ENCODE measurements at regions not wholly inside any gene's neighbourhood (a gene's known extent, or its start where the extent isn't known, plus 50 kb on each side); places are given as distances from the start of the nearest gene placed in this dataset.

- Histone ChIP-seq H3K9ac (no peak overlapping the region), H3K9me2 (ENCODE audit: insufficient read depth) (no peaks in the 10 kb centered on the region), H2AFZ (no peak overlapping the region), H3K4me2 (ENCODE audit: unreplicated experiment) (no peak overlapping the region), H3K27ac (no peak overlapping the region), H3K36me3 (ENCODE audit: low read depth) (no peaks in the 10 kb centered on the region), H3F3A (ENCODE audit: insufficient read depth) (no peaks in the 10 kb centered on the region), H3K9me3 (ENCODE audit: low read depth) (no peaks in the 10 kb centered on the region), H3K4me1 (ENCODE audit: insufficient read depth) (no peaks in the 10 kb centered on the region), H4K20me1 (ENCODE audit: insufficient read depth) (no peaks in the 10 kb centered on the region), H3K79me2 (ENCODE audit: insufficient read depth) (no peaks in the 10 kb centered on the region), H3K4me3 (no peak overlapping the region), H3K27me3 (replicated peaks; ENCODE audit: insufficient read depth) (no peaks in the 10 kb centered on the region)
- WGBS, 2 experiments (ENCODE audit: low coverage in 1 of 2, low lambda C conversion rate in 2 of 2, missing lambda C conversion rate in 2 of 2): 12 to 21% methylated on average over 1 of the region's 1 CpG
- TF ChIP-seq EZH2 (IDR thresholded peaks at IDR 0.05; ENCODE audit: insufficient read depth, poor library complexity, severe bottlenecking) (no peak), EZH2phosphoT487 (IDR thresholded peaks at IDR 0.05; ENCODE audit: insufficient read depth, low read depth) (no peak)
- DNase-seq: no peak
- in situ Hi-C loops (cut with MboI): no loop called here
These were observed 575.4 kb downstream of the RWDD3 start for GRCh38 chr1:95809391-95809790.

GRCh38 chr1:95815511-95815910, 581.5 kb downstream of the RWDD3 start:
- no peaks in the 10 kb centered on the region for H3K4me1 ChIP-seq (ENCODE audit: insufficient read depth)
- H3K9ac ChIP-seq: no peak overlapping the region
- no peaks in the 10 kb centered on the region for H3K36me3 ChIP-seq (ENCODE audit: low read depth)
- H3K9me2 ChIP-seq (ENCODE audit: insufficient read depth): no peaks in the 10 kb centered on the region
- 13 to 19% methylated on average over 2 of the region's 2 CpGs for WGBS, 2 experiments (ENCODE audit: low coverage in 1 of 2, low lambda C conversion rate in 2 of 2, missing lambda C conversion rate in 2 of 2)
- no peaks in the 10 kb centered on the region for H3F3A ChIP-seq (ENCODE audit: insufficient read depth)
- DNase-seq: no peak
- no peaks in the 10 kb centered on the region for H3K27me3 ChIP-seq (replicated peaks; ENCODE audit: insufficient read depth)
- H3K4me2 ChIP-seq (ENCODE audit: unreplicated experiment): no peak overlapping the region
- H3K27ac ChIP-seq: no peak overlapping the region
- H3K9me3 ChIP-seq (ENCODE audit: low read depth): no peaks in the 10 kb centered on the region
- no peaks in the 10 kb centered on the region for H4K20me1 ChIP-seq (ENCODE audit: insufficient read depth)
- H2AFZ ChIP-seq: no peak overlapping the region
- no peak overlapping the region for H3K4me3 ChIP-seq
- TF ChIP-seq EZH2 (IDR thresholded peaks at IDR 0.05; ENCODE audit: insufficient read depth, poor library complexity, severe bottlenecking) (no peak), EZH2phosphoT487 (IDR thresholded peaks at IDR 0.05; ENCODE audit: insufficient read depth, low read depth) (no peak)
- in situ Hi-C loops (cut with MboI): no loop called here
- H3K79me2 ChIP-seq (ENCODE audit: insufficient read depth): no peaks in the 10 kb centered on the region

- Histone ChIP-seq H3K9me3 (ENCODE audit: low read depth) (no peaks in the 10 kb centered on the region), H4K20me1 (ENCODE audit: insufficient read depth) (no peaks in the 10 kb centered on the region), H3K4me2 (ENCODE audit: unreplicated experiment) (no peak overlapping the region), H3K27me3 (replicated peaks; ENCODE audit: insufficient read depth) (no peaks in the 10 kb centered on the region), H2AFZ (no peak overlapping the region), H3F3A (ENCODE audit: insufficient read depth) (no peaks in the 10 kb centered on the region), H3K36me3 (ENCODE audit: low read depth) (no peaks in the 10 kb centered on the region), H3K4me1 (ENCODE audit: insufficient read depth) (no peaks in the 10 kb centered on the region), H3K79me2 (ENCODE audit: insufficient read depth) (no peaks in the 10 kb centered on the region), H3K9ac (no peak overlapping the region), H3K9me2 (ENCODE audit: insufficient read depth) (no peaks in the 10 kb centered on the region), H3K27ac (no peak overlapping the region), H3K4me3 (no peak overlapping the region)
- 17 to 38% methylated on average over 1 of the region's 1 CpG for WGBS, 2 experiments (ENCODE audit: low coverage in 1 of 2, low lambda C conversion rate in 2 of 2, missing lambda C conversion rate in 2 of 2)
- TF ChIP-seq EZH2phosphoT487 (IDR thresholded peaks at IDR 0.05; ENCODE audit: insufficient read depth, low read depth) (no peak), EZH2 (IDR thresholded peaks at IDR 0.05; ENCODE audit: insufficient read depth, poor library complexity, severe bottlenecking) (no peak)
- in situ Hi-C loops (cut with MboI): no loop called here
- no peak for DNase-seq
These were observed 595.5 kb downstream of the RWDD3 start for GRCh38 chr1:95829556-95829955.

GRCh38 chr1:95832370-95832769, 598.4 kb downstream of the RWDD3 start:
- 28 to 35% methylated on average over 2 of the region's 2 CpGs for WGBS, 2 experiments (ENCODE audit: low coverage in 1 of 2, low lambda C conversion rate in 2 of 2, missing lambda C conversion rate in 2 of 2)
- in situ Hi-C loops (cut with MboI): no loop called here
- no peak overlapping the region for H3K27ac ChIP-seq
- H3K4me1 ChIP-seq (ENCODE audit: insufficient read depth): no peaks in the 10 kb centered on the region
- no peaks in the 10 kb centered on the region for H4K20me1 ChIP-seq (ENCODE audit: insufficient read depth)
- H3K36me3 ChIP-seq (ENCODE audit: low read depth): no peaks in the 10 kb centered on the region
- H3K9ac ChIP-seq: no peak overlapping the region
- H3K27me3 ChIP-seq (replicated peaks; ENCODE audit: insufficient read depth): no peaks in the 10 kb centered on the region
- H3K4me3 ChIP-seq: no peak overlapping the region
- no peaks in the 10 kb centered on the region for H3K79me2 ChIP-seq (ENCODE audit: insufficient read depth)
- H3K9me3 ChIP-seq (ENCODE audit: low read depth): no peaks in the 10 kb centered on the region
- H2AFZ ChIP-seq: no peak overlapping the region
- no peak overlapping the region for H3K4me2 ChIP-seq (ENCODE audit: unreplicated experiment)
- H3F3A ChIP-seq (ENCODE audit: insufficient read depth): no peaks in the 10 kb centered on the region
- TF ChIP-seq EZH2phosphoT487 (IDR thresholded peaks at IDR 0.05; ENCODE audit: insufficient read depth, low read depth) (no peak), EZH2 (IDR thresholded peaks at IDR 0.05; ENCODE audit: insufficient read depth, poor library complexity, severe bottlenecking) (no peak)
- H3K9me2 ChIP-seq (ENCODE audit: insufficient read depth): no peaks in the 10 kb centered on the region
- DNase-seq: no peak

GRCh38 chr1:95849439-95849838, 615.4 kb downstream of the RWDD3 start:
- Histone ChIP-seq H2AFZ (no peak overlapping the region), H3K9ac (no peak overlapping the region), H3K27me3 (replicated peaks; ENCODE audit: insufficient read depth) (no peaks in the 10 kb centered on the region), H3K27ac (no peak overlapping the region), H3K9me2 (ENCODE audit: insufficient read depth) (no peaks in the 10 kb centered on the region), H3K4me1 (ENCODE audit: insufficient read depth) (no peaks in the 10 kb centered on the region), H3F3A (ENCODE audit: insufficient read depth) (no peaks in the 10 kb centered on the region), H3K36me3 (ENCODE audit: low read depth) (no peaks in the 10 kb centered on the region), H3K4me3 (no peak overlapping the region), H3K4me2 (ENCODE audit: unreplicated experiment) (no peak overlapping the region), H3K79me2 (ENCODE audit: insufficient read depth) (no peaks in the 10 kb centered on the region), H3K9me3 (ENCODE audit: low read depth) (no peaks in the 10 kb centered on the region), H4K20me1 (ENCODE audit: insufficient read depth) (no peaks in the 10 kb centered on the region)
- TF ChIP-seq EZH2phosphoT487 (IDR thresholded peaks at IDR 0.05; ENCODE audit: insufficient read depth, low read depth) (no peak), EZH2 (IDR thresholded peaks at IDR 0.05; ENCODE audit: insufficient read depth, poor library complexity, severe bottlenecking) (no peak)
- in situ Hi-C loops (cut with MboI): no loop called here
- DNase-seq: no peak
- 5 to 8% methylated on average over 2 of the region's 2 CpGs for WGBS, 2 experiments (ENCODE audit: low coverage in 1 of 2, low lambda C conversion rate in 2 of 2, missing lambda C conversion rate in 2 of 2)
